GM23338 (cell line): ENCODE measurements at regions not wholly inside any gene's neighbourhood (a gene's known extent, or its start where the extent isn't known, plus 50 kb on each side); places are given as distances from the start of the nearest gene placed in this dataset.

Source experiments
- ATAC-seq: fragments of 200-7000 bp; cut with Tn5 transposase; 3 replicates; pipeline ENCODE4 v1.9.1; 2020
- DNase-seq: peaks from one replicate; pipeline ENCODE4 v3.0.0-alpha.2; 2015; ENCODE audit warnings: low spot score
- H2AFZ ChIP-seq: fragments of 200-600 bp; sonication (generic); 2 replicates; pipeline ENCODE4 v1.8.0; 2016; ENCODE audit warnings: antibody characterized with exemption, mild to moderate bottlenecking, moderate library complexity
- H3F3A ChIP-seq: fragments of 200-600 bp; sonication (generic); replicated peaks from 2 replicates; pipeline ENCODE4 v1.8.0; 2017; ENCODE audit warnings: antibody characterized with exemption, mixed run types, low read depth
- H3K27ac ChIP-seq: fragments of 200-600 bp; sonication (generic); 2 replicates; pipeline ENCODE4 v1.6.1; 2016; ENCODE audit warnings: low read depth
- H3K27me3 ChIP-seq: fragments of 200-600 bp; sonication (generic); 2 replicates; pipeline ENCODE4 v1.8.0; 2016; ENCODE audit warnings: mild to moderate bottlenecking, mixed run types, moderate library complexity; ENCODE audit not compliant: insufficient read depth
- H3K36me3 ChIP-seq: fragments of 200-600 bp; sonication (generic); 2 replicates; pipeline ENCODE4 v1.8.0; 2016; ENCODE audit warnings: mild to moderate bottlenecking; ENCODE audit not compliant: insufficient read depth
- H3K4me1 ChIP-seq: fragments of 200-600 bp; sonication (generic); 2 replicates; pipeline ENCODE4 v1.8.0; 2016; ENCODE audit warnings: mild to moderate bottlenecking, moderate library complexity; ENCODE audit not compliant: insufficient read depth
- H3K4me2 ChIP-seq: fragments of 200-600 bp; sonication (generic); 2 replicates; pipeline ENCODE4 v1.7.1; 2017; ENCODE audit warnings: mixed run types
- H3K4me3 ChIP-seq: fragments of 200-600 bp; sonication (generic); 2 replicates; pipeline ENCODE4 v1.6.1; 2016; ENCODE audit warnings: mixed run types
- H3K79me2 ChIP-seq: fragments of 200-600 bp; sonication (generic); replicated peaks from 2 replicates; pipeline ENCODE4 v1.8.0; 2017; ENCODE audit warnings: mild to moderate bottlenecking; ENCODE audit not compliant: insufficient read depth
- H3K9me2 ChIP-seq: fragments of 200-600 bp; sonication (generic); 2 replicates; pipeline ENCODE4 v1.8.0; 2017; ENCODE audit not compliant: insufficient read depth
- H4K20me1 ChIP-seq: fragments of 200-600 bp; sonication (generic); replicated peaks from 2 replicates; pipeline ENCODE4 v1.8.0; 2017; ENCODE audit warnings: mild to moderate bottlenecking; ENCODE audit not compliant: insufficient read depth
- H3K27ac Mint-ChIP-seq: 2 replicates; pipeline ENCODE4 v1.8.0; 2020; ENCODE audit warnings: inconsistent platforms, mild to moderate bottlenecking, moderate library complexity, mixed read lengths
- H3K27me3 Mint-ChIP-seq: 3 replicates; pipeline ENCODE4 v1.8.0; 2022; ENCODE audit warnings: low read depth, mild to moderate bottlenecking, moderate library complexity, mixed read lengths, inconsistent platforms; ENCODE audit not compliant: insufficient read depth, poor library complexity
- H3K36me3 Mint-ChIP-seq: 3 replicates; pipeline ENCODE4 v1.8.0; 2021; ENCODE audit warnings: low read depth, mild to moderate bottlenecking, inconsistent platforms, moderate library complexity, mixed read lengths
- H3K4me1 Mint-ChIP-seq: 3 replicates; pipeline ENCODE4 v1.8.0; 2020; ENCODE audit warnings: mild to moderate bottlenecking, inconsistent platforms, mixed read lengths
- H3K4me3 Mint-ChIP-seq: 3 replicates; pipeline ENCODE4 v1.8.0; 2021; ENCODE audit warnings: moderate library complexity, mild to moderate bottlenecking, inconsistent platforms, mixed read lengths
- H3K9me3 Mint-ChIP-seq: 3 replicates; pipeline ENCODE4 v1.8.0; 2020; ENCODE audit warnings: moderate library complexity, mild to moderate bottlenecking, inconsistent platforms, mixed read lengths
- EZH2phosphoT487 ChIP-seq: fragments of 200-600 bp; sonication (generic); IDR thresholded peaks from one replicate; pipeline ENCODE4 v1.8.1; 2018; ENCODE audit warnings: antibody characterized with exemption; ENCODE audit not compliant: unreplicated experiment
- JUNB ChIP-seq: IDR thresholded peaks from one replicate; pipeline ENCODE4 v1.6.1; 2016; ENCODE audit warnings: antibody characterized with exemption; ENCODE audit not compliant: unreplicated experiment
- POLR2AphosphoS5 ChIP-seq: IDR thresholded peaks from 2 replicates; pipeline ENCODE4 v1.6.1; 2016; ENCODE audit warnings: antibody characterized with exemption, low read depth
- STAT1 ChIP-seq: IDR thresholded peaks from one replicate; pipeline ENCODE4 v1.6.1; 2016; ENCODE audit warnings: antibody characterized with exemption; ENCODE audit not compliant: unreplicated experiment
- ZNF331 ChIP-seq: fragments of 250-450 bp; sonication (Bioruptor Pico); IDR thresholded peaks from 2 replicates; pipeline ENCODE4 v1.5.0; 2020; ENCODE audit warnings: low read depth, mild to moderate bottlenecking, moderate library complexity
- TF ChIP-seq, protein P1 (sequence below), 2 experiments: fragments of 200-600 bp in 1 of 2; sonication (generic) in 1 of 2; conservative IDR thresholded peaks; 2 replicates each; pipeline versions ENCODE4 v1.5.1 to v1.6.1; 2016 to 2017; ENCODE audit warnings: antibody characterized with exemption in 2 of 2, low read depth in 2 of 2, mild to moderate bottlenecking in 2 of 2, moderate library complexity in 1 of 2
- TF ChIP-seq, protein P2 (sequence below): IDR thresholded peaks from 2 replicates; pipeline ENCODE4 v1.6.1; 2016; ENCODE audit warnings: antibody characterized with exemption
- TF ChIP-seq, protein P3 (sequence below): fragments of 250-450 bp; sonication (Bioruptor Pico); IDR thresholded peaks from 2 replicates; pipeline ENCODE4 v1.5.0; 2020; ENCODE audit warnings: mild to moderate bottlenecking, moderate library complexity
- TF ChIP-seq, protein P4 (sequence below): IDR thresholded peaks from one replicate; pipeline ENCODE4 v1.6.1; 2018; ENCODE audit warnings: antibody characterized with exemption; ENCODE audit not compliant: unreplicated experiment

DNA sequence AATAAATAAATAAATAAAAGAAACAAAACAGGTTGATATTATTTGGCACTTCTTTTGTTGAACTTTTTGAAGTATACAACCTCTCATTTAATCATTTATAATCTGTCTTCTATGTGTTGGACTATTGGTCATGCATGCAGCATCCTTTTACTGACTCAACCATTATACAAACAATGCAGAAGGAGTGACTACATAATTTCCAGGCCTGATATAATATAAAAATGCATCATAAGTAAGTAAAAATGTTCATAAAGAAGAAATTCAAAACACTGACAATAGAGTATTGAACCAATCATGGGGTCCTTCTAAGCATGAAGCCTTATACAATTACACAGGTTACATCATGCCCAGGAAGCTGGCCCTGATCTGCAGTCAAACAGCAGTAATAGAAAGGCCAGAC is 141.5 kb upstream of the FN1 start:
- H3K36me3 Mint-ChIP-seq: no peaks in the 10 kb centered on the region
- Histone ChIP-seq H3K4me1 (peaks cover 6% of the 10 kb centered on the region), H3K36me3 (no peaks in the 10 kb centered on the region), H3K27ac (no peak overlapping the region), H3K4me3 (no peak overlapping the region), H4K20me1 (no peaks in the 10 kb centered on the region), H3K79me2 (no peaks in the 10 kb centered on the region), H2AFZ (no peak overlapping the region), H3K27me3 (0 out of 2 replicates have a peak, but pooled peaks cover 4% of the 10 kb centered on the region), H3F3A (no peaks in the 10 kb centered on the region), H3K4me2 (no peak overlapping the region), H3K9me2 (no peaks in the 10 kb centered on the region)
- ATAC-seq (no peak), DNase-seq (no peak)
- H3K4me1 Mint-ChIP-seq: peaks cover 4% of the 10 kb centered on the region; the same call in 1 of the 3 replicates
- no peak overlapping the region for H3K27ac Mint-ChIP-seq
- no peak overlapping the region for H3K4me3 Mint-ChIP-seq
- no peaks in the 10 kb centered on the region for H3K9me3 Mint-ChIP-seq
- H3K27me3 Mint-ChIP-seq: no peaks in the 10 kb centered on the region
- TF ChIP-seq, protein P1, sequence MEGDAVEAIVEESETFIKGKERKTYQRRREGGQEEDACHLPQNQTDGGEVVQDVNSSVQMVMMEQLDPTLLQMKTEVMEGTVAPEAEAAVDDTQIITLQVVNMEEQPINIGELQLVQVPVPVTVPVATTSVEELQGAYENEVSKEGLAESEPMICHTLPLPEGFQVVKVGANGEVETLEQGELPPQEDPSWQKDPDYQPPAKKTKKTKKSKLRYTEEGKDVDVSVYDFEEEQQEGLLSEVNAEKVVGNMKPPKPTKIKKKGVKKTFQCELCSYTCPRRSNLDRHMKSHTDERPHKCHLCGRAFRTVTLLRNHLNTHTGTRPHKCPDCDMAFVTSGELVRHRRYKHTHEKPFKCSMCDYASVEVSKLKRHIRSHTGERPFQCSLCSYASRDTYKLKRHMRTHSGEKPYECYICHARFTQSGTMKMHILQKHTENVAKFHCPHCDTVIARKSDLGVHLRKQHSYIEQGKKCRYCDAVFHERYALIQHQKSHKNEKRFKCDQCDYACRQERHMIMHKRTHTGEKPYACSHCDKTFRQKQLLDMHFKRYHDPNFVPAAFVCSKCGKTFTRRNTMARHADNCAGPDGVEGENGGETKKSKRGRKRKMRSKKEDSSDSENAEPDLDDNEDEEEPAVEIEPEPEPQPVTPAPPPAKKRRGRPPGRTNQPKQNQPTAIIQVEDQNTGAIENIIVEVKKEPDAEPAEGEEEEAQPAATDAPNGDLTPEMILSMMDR (conservative IDR thresholded peaks at IDR 0.05; ENCODE audit: low read depth in 2 of 2): no peak
- TF ChIP-seq POLR2AphosphoS5: no peak
- TF ChIP-seq, protein P2, sequence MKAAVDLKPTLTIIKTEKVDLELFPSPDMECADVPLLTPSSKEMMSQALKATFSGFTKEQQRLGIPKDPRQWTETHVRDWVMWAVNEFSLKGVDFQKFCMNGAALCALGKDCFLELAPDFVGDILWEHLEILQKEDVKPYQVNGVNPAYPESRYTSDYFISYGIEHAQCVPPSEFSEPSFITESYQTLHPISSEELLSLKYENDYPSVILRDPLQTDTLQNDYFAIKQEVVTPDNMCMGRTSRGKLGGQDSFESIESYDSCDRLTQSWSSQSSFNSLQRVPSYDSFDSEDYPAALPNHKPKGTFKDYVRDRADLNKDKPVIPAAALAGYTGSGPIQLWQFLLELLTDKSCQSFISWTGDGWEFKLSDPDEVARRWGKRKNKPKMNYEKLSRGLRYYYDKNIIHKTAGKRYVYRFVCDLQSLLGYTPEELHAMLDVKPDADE: no peak
- TF ChIP-seq STAT1: no peak
- TF ChIP-seq, protein P3, sequence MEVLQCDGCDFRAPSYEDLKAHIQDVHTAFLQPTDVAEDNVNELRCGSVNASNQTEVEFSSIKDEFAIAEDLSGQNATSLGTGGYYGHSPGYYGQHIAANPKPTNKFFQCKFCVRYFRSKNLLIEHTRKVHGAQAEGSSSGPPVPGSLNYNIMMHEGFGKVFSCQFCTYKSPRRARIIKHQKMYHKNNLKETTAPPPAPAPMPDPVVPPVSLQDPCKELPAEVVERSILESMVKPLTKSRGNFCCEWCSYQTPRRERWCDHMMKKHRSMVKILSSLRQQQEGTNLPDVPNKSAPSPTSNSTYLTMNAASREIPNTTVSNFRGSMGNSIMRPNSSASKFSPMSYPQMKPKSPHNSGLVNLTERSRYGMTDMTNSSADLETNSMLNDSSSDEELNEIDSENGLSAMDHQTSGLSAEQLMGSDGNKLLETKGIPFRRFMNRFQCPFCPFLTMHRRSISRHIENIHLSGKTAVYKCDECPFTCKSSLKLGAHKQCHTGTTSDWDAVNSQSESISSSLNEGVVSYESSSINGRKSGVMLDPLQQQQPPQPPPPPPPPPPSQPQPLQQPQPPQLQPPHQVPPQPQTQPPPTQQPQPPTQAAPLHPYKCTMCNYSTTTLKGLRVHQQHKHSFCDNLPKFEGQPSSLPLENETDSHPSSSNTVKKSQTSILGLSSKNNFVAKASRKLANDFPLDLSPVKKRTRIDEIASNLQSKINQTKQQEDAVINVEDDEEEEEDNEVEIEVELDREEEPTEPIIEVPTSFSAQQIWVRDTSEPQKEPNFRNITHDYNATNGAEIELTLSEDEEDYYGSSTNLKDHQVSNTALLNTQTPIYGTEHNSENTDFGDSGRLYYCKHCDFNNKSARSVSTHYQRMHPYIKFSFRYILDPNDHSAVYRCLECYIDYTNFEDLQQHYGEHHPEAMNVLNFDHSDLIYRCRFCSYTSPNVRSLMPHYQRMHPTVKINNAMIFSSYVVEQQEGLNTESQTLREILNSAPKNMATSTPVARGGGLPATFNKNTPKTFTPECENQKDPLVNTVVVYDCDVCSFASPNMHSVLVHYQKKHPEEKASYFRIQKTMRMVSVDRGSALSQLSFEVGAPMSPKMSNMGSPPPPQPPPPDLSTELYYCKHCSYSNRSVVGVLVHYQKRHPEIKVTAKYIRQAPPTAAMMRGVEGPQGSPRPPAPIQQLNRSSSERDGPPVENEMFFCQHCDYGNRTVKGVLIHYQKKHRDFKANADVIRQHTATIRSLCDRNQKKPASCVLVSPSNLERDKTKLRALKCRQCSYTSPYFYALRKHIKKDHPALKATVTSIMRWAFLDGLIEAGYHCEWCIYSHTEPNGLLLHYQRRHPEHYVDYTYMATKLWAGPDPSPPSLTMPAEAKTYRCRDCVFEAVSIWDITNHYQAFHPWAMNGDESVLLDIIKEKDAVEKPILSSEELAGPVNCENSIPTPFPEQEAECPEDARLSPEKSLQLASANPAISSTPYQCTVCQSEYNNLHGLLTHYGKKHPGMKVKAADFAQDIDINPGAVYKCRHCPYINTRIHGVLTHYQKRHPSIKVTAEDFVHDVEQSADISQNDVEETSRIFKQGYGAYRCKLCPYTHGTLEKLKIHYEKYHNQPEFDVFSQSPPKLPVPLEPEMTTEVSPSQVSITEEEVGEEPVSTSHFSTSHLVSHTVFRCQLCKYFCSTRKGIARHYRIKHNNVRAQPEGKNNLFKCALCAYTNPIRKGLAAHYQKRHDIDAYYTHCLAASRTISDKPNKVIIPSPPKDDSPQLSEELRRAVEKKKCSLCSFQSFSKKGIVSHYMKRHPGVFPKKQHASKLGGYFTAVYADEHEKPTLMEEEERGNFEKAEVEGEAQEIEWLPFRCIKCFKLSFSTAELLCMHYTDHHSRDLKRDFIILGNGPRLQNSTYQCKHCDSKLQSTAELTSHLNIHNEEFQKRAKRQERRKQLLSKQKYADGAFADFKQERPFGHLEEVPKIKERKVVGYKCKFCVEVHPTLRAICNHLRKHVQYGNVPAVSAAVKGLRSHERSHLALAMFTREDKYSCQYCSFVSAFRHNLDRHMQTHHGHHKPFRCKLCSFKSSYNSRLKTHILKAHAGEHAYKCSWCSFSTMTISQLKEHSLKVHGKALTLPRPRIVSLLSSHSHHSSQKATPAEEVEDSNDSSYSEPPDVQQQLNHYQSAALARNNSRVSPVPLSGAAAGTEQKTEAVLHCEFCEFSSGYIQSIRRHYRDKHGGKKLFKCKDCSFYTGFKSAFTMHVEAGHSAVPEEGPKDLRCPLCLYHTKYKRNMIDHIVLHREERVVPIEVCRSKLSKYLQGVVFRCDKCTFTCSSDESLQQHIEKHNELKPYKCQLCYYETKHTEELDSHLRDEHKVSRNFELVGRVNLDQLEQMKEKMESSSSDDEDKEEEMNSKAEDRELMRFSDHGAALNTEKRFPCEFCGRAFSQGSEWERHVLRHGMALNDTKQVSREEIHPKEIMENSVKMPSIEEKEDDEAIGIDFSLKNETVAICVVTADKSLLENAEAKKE (CRISPR knock-in tag): no peak
- TF ChIP-seq, protein P4, sequence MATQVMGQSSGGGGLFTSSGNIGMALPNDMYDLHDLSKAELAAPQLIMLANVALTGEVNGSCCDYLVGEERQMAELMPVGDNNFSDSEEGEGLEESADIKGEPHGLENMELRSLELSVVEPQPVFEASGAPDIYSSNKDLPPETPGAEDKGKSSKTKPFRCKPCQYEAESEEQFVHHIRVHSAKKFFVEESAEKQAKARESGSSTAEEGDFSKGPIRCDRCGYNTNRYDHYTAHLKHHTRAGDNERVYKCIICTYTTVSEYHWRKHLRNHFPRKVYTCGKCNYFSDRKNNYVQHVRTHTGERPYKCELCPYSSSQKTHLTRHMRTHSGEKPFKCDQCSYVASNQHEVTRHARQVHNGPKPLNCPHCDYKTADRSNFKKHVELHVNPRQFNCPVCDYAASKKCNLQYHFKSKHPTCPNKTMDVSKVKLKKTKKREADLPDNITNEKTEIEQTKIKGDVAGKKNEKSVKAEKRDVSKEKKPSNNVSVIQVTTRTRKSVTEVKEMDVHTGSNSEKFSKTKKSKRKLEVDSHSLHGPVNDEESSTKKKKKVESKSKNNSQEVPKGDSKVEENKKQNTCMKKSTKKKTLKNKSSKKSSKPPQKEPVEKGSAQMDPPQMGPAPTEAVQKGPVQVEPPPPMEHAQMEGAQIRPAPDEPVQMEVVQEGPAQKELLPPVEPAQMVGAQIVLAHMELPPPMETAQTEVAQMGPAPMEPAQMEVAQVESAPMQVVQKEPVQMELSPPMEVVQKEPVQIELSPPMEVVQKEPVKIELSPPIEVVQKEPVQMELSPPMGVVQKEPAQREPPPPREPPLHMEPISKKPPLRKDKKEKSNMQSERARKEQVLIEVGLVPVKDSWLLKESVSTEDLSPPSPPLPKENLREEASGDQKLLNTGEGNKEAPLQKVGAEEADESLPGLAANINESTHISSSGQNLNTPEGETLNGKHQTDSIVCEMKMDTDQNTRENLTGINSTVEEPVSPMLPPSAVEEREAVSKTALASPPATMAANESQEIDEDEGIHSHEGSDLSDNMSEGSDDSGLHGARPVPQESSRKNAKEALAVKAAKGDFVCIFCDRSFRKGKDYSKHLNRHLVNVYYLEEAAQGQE: no peak
- TF ChIP-seq EZH2phosphoT487: no peak
- TF ChIP-seq ZNF331 (CRISPR knock-in tag): no peak
- no peak for TF ChIP-seq JUNB
